Fibroblast of the aortic adventitia (primary cell): ENCODE measurements at regions not wholly inside any gene's neighbourhood (a gene's known extent, or its start where the extent isn't known, plus 50 kb on each side); places are given as distances from the start of the nearest gene placed in this dataset.
"Not testable (repeated sequence)": the region's sequence is repeated elsewhere in the genome, so short reads cannot be mapped to it uniquely, and the experiment has no call there.

Source experiments
- DNase-seq: peaks from one replicate; pipeline ENCODE4 v3.0.0-alpha.2; 2010; ENCODE audit warnings: low read depth
- H3K4me3 ChIP-seq: 2 replicates; pipeline ENCODE4 v1.5.1; 2011; ENCODE audit warnings: low read depth, mild to moderate bottlenecking, control low read depth, low read length, moderate library complexity
- CTCF ChIP-seq: IDR thresholded peaks from 2 replicates; pipeline ENCODE4 v1.5.1; 2011; ENCODE audit warnings: mild to moderate bottlenecking, low read length, control low read depth, inconsistent platforms; ENCODE audit not compliant: insufficient read depth

GRCh38 chrX:42832764-42833549 lies 55.0 kb upstream of the PPP1R2C start:
- no peak for TF ChIP-seq CTCF
- H3K4me3 ChIP-seq: no peak overlapping the region
- DNase-seq: no peak

GRCh38 chrX:42833550-42833940 lies 55.6 kb upstream of the PPP1R2C start:
- DNase-seq, H3K4me3 ChIP-seq: not testable (repeated sequence)

- H3K4me3 ChIP-seq: no peak overlapping the region
- DNase-seq: no peak
Observed at GRCh38 chrX:42837101-42837726, 59.3 kb upstream of the PPP1R2C start.

GRCh38 chrX:42837747-42838146 lies 59.8 kb upstream of the PPP1R2C start:
- no peak for TF ChIP-seq CTCF
- no peak overlapping the region for H3K4me3 ChIP-seq
- no peak for DNase-seq

More at GRCh38 chrX:42837101-42837726, 59.3 kb upstream of the PPP1R2C start:
- no peak for TF ChIP-seq CTCF

- no peak overlapping the region for H3K4me3 ChIP-seq
- no peak for DNase-seq
- TF ChIP-seq CTCF: no peak
Observed at GRCh38 chrX:42839632-42840031, 61.7 kb upstream of the PPP1R2C start.

- no peak for TF ChIP-seq CTCF
Observed at GRCh38 chrX:42846741-42847140, 68.8 kb upstream of the PPP1R2C start.

GRCh38 chrX:42855259-42855658 lies 77.3 kb upstream of the PPP1R2C start:
- no peak for DNase-seq
- no peak overlapping the region for H3K4me3 ChIP-seq
- no peak for TF ChIP-seq CTCF

More at GRCh38 chrX:42846741-42847140, 68.8 kb upstream of the PPP1R2C start:
- no peak overlapping the region for H3K4me3 ChIP-seq
- peak; percentile 71 for DNase-seq
